Fibroblast of skin of back (primary cell): ENCODE measurements at regions not wholly inside any gene's neighbourhood (a gene's known extent, or its start where the extent isn't known, plus 50 kb on each side); places are given as distances from the start of the nearest gene placed in this dataset.

Experiments used
- DNase-seq: peaks from one replicate; pipeline ENCODE4 v3.0.0-alpha.2; 2013

DNA sequence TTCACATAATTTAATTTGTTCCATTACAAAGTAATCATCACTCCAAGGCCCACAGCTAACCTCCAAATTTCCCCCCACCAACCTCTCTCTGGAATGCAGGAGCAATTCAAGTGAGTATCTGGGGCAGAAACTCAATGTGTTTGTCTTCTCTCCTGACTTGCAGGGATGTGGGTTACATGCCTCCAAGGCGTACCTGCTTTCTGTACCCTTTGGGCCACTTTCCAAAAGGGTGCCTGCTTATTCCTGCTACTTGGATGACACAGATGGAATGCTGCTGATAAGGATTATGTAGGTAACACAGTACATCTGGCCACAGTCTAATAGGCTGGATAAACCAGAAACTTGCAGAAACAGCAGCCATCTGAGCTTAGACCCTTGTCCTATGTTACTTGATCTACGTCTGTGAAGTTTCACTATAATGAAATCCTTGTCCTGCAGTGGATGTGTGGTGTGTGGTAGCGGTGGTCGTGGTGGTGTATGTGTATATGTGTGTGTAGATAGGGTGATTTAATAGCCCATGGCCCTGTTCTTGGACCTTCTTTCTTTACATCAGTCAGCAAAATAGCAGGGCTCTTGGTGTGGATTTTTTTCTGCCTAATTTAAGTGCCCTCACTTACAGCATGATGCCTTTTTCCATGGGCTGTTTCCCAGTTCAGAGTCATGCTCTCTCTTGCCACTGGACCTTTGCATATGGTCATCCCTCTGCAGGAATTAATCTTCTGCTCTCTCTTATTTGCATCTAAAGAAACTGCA lies 175.9 kb downstream of the ZDHHC21 start:
- DNase-seq, result no peak

GRCh38 chr9:14516656-14517055 lies 176.6 kb downstream of the ZDHHC21 start:
- no peak for DNase-seq

DNA sequence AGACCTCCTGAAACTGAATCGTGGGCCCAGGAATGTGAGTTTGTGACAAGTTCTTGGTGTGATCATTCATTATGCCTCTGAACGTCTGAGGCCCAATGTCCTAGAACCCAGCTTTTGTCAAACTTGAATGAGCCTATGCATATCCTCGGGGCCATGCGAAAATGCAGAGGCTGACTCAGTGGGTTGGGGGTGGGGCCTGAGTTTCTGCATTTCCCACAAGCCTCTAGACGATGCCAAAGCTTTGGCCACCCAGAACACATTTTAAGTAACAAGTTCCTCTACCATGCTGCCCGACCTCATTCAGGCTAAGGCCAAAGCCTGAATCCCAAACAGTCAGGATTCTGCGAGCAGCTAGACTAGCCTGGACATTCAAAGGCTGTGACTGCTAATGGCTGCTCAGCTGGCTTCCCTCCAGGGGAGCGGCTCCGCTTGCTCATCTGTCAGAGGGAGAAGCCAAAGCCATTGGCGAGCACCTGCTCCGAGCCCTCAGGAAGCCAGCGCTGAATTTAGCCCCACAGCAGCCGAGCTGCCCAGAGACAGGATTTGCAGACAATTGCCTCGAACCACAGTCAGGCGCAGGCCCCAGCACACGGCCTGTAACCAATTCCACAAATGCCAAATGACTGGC lies 177.5 kb downstream of the ZDHHC21 start:
- no peak for DNase-seq

- DNase-seq, result no peak
These were observed 178.2 kb downstream of the ZDHHC21 start for GRCh38 chr9:14515049-14515448.

- DNase-seq, result no peak
These were observed 180.3 kb downstream of the ZDHHC21 start for GRCh38 chr9:14512942-14513341.

GRCh38 chr9:14511452-14511851 lies 181.8 kb downstream of the ZDHHC21 start:
- DNase-seq, result peak; percentile 3

GRCh38 chr9:14508884-14509283 lies 184.3 kb downstream of the ZDHHC21 start:
- no peak for DNase-seq

- no peak for DNase-seq
These were observed 187.4 kb upstream of the NFIB start for GRCh38 chr9:14501366-14501765.

- DNase-seq, result no peak
These were observed 186.8 kb upstream of the NFIB start for GRCh38 chr9:14500705-14501104.

GRCh38 chr9:14499976-14500375 lies 186.0 kb upstream of the NFIB start:
- no peak for DNase-seq

DNA sequence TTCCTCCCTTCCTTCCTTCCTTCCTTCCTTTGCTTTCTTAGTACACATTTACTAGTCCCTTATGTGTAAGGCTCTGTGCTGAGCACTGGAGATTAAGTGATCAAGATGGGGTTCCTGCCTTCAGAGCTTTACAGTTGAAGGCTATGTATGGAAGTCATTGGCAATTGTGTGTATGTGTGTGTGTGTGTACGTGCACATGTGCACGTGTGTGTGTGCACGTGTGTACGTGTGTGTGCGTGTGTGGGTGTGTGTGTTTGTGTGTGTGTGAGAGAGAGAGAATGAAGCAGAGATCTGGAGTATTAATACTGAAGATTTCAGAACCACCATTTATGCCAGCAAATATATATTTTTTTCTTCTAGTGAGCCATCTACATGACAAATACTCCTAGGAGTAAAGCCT lies 184.9 kb upstream of the NFIB start:
- no peak for DNase-seq

GRCh38 chr9:14497476-14497875 lies 183.5 kb upstream of the NFIB start:
- DNase-seq, result no peak

GRCh38 chr9:14488421-14489190 lies 174.7 kb upstream of the NFIB start:
- no peak for DNase-seq

- no peak for DNase-seq
These were observed 173.7 kb upstream of the NFIB start for GRCh38 chr9:14487547-14488185.

DNA sequence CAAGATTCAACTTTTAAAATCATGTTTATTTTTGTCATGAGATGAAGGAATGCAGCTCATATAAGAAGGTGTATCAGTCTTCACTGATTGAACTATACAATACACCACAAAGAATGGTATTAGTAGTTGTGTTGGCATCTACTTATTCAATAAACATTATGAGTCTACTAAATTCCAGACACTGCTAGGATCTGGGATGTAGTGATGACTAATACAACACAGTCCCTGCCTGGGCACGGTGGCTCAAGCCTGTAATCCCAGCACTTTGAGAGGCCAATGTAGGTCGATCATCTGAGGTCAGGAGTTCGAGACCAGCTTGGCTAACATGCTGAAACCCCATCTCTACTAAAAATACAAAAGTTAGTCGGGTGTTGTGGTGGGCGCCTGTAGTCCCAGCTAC lies 171.4 kb upstream of the NFIB start:
- DNase-seq, result peak; percentile 45

DNA sequence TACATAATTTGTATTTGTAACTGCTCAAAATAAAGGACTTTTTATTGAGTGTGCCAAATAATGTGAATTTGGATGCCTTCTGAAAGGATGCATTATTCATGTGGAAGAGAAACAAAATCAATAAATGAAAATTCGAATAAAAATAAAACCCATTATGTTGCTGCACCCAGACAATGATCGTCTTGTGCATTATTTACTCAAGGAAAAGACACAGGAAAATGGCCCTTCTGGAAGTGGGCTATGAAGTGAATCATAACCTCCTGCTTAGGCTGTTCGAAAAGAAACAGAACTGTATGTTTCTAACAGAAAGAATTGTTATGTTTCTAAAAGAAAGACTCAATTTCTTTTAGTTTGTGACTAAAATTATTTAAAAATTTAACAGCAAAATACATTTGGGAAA lies 168.9 kb upstream of the NFIB start:
- no peak for DNase-seq

DNA sequence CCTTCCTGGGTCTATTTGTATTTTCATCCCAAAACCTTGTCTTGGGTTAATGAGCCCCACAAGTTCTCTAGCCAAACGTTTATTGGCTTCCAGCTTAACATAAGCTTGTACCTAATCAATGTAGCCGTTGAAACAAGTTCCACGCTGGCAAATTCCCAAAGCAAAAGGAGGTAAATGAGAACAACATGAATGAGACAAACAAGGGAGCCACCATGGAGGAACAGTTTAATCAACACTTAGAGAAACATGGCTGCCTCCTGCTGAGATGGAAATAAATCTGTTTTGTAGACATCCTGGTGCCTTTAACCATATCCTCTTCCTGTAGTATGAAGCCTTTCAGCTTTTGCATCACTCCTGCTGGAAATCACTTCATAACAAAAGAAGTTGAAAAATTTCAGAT lies 166.6 kb upstream of the NFIB start:
- DNase-seq, result no peak

GRCh38 chr9:14479163-14479560 lies 165.2 kb upstream of the NFIB start:
- no peak for DNase-seq

DNA sequence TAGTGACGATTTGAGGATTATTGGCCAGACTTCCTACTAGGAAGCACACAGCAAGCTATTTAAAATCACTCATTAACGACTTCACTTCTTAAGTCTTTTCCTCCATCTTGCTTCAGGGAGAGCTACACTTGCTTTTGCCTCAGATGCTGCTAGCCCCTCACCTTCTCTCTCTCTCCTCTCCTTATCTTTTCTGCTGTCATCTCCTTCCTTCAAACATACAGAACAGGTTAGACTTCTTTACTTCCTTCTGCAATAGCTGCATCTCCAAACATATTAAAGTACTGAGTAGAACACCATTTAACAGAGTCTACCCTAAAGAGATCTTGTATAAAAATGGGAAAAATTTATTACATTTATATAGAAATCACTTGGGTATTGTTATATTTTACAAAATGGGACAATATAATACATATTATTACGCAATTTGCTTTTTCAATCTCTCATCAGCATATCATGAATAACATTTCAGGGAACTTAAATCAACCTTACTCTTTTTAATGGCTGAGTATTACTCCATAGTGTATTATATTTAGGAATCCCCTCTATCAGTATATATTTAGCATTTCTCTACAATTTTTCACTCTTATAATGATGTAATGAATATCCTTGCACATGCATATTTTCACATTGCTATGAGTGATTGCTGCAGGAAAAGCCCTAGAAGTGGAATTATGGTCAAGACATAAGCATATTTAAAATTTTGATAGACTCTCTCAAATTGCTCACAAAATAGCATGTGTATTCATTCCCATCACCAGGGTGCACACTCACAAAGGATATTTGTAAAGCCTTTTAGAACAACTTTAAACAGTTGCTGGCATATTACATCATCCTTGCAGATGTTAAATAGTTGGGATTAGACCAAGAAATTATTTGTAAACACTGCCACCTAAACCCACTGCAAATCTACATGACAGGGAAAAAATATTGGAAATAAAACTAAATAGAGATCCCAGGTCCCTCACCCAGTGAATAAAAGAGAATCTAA lies 164.5 kb upstream of the NFIB start:
- peak; percentile 6 for DNase-seq

DNA sequence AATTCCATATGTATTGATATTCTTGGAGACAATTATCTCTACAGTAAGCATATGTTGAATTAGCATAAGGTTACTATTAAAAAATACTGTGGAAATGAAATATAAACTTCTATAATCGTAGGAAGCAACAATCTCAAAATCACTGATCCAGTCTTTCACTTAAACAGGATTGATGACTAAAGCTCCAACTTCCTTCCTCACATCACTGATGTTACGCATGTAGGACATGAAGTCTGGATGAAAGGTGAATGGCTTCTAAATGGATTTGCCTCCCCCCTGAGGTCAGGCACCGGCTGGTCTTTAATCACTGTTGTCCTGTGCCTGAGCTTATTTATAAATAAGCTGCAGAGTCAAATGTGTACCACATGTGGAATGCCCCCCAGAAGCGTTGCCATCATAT lies 157.1 kb upstream of the NFIB start:
- no peak for DNase-seq

DNA sequence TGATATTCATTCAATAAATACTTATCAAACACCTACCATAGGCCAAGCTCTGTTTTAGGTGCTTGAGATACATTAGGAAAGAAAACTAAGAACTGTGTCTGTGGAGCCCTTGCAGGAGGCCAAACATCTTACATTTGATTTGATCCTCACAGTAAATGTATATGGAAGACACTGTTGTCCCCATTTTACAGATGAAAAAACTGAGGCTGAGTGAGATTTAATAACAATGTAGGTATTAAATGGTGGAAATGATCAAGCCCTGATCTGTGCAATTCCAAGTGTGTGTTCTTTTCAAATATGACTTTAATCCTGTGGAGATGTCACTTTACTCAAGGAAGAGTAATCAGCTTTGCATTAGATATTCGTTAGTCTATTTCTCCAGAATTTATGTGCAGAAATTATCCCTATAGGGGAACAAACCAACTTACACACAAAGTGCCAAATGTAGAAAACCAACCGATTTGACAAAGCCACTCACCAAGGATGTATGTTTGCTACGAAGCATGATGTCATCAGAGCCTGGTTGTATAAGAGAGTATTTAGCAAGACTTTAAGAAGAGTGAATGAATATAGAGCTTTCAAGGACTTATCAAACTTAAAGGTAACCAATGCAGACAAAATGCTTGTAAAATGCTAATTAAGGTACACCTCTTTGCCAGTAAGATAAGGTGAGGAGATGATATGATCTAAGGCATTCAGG lies 153.9 kb upstream of the NFIB start:
- no peak for DNase-seq
